Hepatocyte (in vitro differentiated cells): ENCODE measurements at regions not wholly inside any gene's neighbourhood (a gene's known extent, or its start where the extent isn't known, plus 50 kb on each side); places are given as distances from the start of the nearest gene placed in this dataset.

Experiments
- EZH2 ChIP-seq: fragments of 200-600 bp; sonication (generic); IDR thresholded peaks from 2 replicates; pipeline ENCODE4 v1.6.1; 2016; ENCODE audit warnings: antibody characterized with exemption, mild to moderate bottlenecking, borderline replicate concordance
- EZH2phosphoT487 ChIP-seq: fragments of 200-600 bp; sonication (generic); IDR thresholded peaks from one replicate; pipeline ENCODE4 v1.6.1; 2018; ENCODE audit warnings: antibody characterized with exemption, mild to moderate bottlenecking, low read depth, moderate library complexity; ENCODE audit not compliant: unreplicated experiment, severe bottlenecking
- TF ChIP-seq, protein P1 (sequence below): fragments of 200-600 bp; sonication (generic); IDR thresholded peaks from 2 replicates; pipeline ENCODE4 v1.5.1; 2016; ENCODE audit warnings: antibody characterized with exemption, mild to moderate bottlenecking; ENCODE audit not compliant: poor library complexity

- TF ChIP-seq, protein P1, sequence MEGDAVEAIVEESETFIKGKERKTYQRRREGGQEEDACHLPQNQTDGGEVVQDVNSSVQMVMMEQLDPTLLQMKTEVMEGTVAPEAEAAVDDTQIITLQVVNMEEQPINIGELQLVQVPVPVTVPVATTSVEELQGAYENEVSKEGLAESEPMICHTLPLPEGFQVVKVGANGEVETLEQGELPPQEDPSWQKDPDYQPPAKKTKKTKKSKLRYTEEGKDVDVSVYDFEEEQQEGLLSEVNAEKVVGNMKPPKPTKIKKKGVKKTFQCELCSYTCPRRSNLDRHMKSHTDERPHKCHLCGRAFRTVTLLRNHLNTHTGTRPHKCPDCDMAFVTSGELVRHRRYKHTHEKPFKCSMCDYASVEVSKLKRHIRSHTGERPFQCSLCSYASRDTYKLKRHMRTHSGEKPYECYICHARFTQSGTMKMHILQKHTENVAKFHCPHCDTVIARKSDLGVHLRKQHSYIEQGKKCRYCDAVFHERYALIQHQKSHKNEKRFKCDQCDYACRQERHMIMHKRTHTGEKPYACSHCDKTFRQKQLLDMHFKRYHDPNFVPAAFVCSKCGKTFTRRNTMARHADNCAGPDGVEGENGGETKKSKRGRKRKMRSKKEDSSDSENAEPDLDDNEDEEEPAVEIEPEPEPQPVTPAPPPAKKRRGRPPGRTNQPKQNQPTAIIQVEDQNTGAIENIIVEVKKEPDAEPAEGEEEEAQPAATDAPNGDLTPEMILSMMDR: no peak
- TF ChIP-seq EZH2: no peak
- TF ChIP-seq EZH2phosphoT487: no peak
These were observed 144.5 kb upstream of the SLC24A3 start for GRCh38 chr20:19067986-19068385.
